HEK293 (cell line): ENCODE measurements at regions not wholly inside any gene's neighbourhood (a gene's known extent, or its start where the extent isn't known, plus 50 kb on each side); places are given as distances from the start of the nearest gene placed in this dataset.

Experiments
- CTCF ChIA-PET: fragments of 350-600 bp; formaldehyde crosslinking; extraction: SDS; loops from one replicate; lab custom pipeline; 2021; ENCODE audit warnings: antibody characterized with exemption; lab: Yijun Ruan, JAX
- POLR2A ChIA-PET: fragments of 300-600 bp; formaldehyde crosslinking; extraction: SDS; loops from one replicate; lab custom pipeline; 2020; ENCODE audit warnings: antibody characterized with exemption, inconsistent platforms; lab: Yijun Ruan, JAX
- H3K27ac ChIP-seq: fragments of 200-500 bp; sonication (Bioruptor generic); 2 replicates; pipeline ENCODE4 v1.5.1; 2014; ENCODE audit warnings: low read depth, low read length, control low read depth, inconsistent platforms; ENCODE audit errors: extremely low read depth
- H3K36me3 ChIP-seq, 2 experiments: fragments of 200-500 bp in 1 of 2; sonication (Bioruptor generic) in 1 of 2; 1 replicate in 1 of 2; 2 replicates in 1 of 2; pipeline ENCODE4 v1.5.1; 2014 to 2017; ENCODE audit warnings: inconsistent platforms in 2 of 2, low read length in 2 of 2; ENCODE audit not compliant: control insufficient read depth in 2 of 2, insufficient read depth in 1 of 2
- H3K4me1 ChIP-seq: fragments of 200-500 bp; sonication (Bioruptor generic); 2 replicates; pipeline ENCODE4 v1.5.1; 2014; ENCODE audit warnings: mild to moderate bottlenecking, low read length, inconsistent platforms; ENCODE audit not compliant: control insufficient read depth, insufficient read depth
- H3K4me3 ChIP-seq: 2 replicates; pipeline ENCODE4 v1.5.1; 2011; ENCODE audit warnings: low read depth, mild to moderate bottlenecking, control low read depth, low read length, moderate library complexity
- H3K9me3 ChIP-seq: fragments of 200-500 bp; sonication (Bioruptor generic); 2 replicates; pipeline ENCODE4 v1.5.1; 2014; ENCODE audit warnings: low read depth, low read length, inconsistent platforms; ENCODE audit not compliant: control insufficient read depth, insufficient read depth
- BCL11A ChIP-seq: fragments of 450-650 bp; formaldehyde crosslinking; IDR thresholded peaks from 2 replicates; pipeline ENCODE4 v1.5.1; 2016; ENCODE audit warnings: low read depth, missing biosample characterization, missing genetic modification characterization
- IKZF3 ChIP-seq: fragments of 450-650 bp; IDR thresholded peaks from 2 replicates; pipeline ENCODE4 v1.5.0; 2018; ENCODE audit warnings: missing biosample characterization, mild to moderate bottlenecking, missing genetic modification characterization, moderate library complexity
- KLF10 ChIP-seq: fragments of 450-650 bp; IDR thresholded peaks from 2 replicates; pipeline ENCODE4 v1.5.1; 2018; ENCODE audit warnings: missing biosample characterization, mild to moderate bottlenecking, missing genetic modification characterization
- KLF8 ChIP-seq: fragments of 450-650 bp; formaldehyde crosslinking; IDR thresholded peaks from 2 replicates; pipeline ENCODE4 v1.5.1; 2016; ENCODE audit warnings: missing biosample characterization, missing genetic modification characterization
- KLF9 ChIP-seq: fragments of 450-650 bp; formaldehyde crosslinking; IDR thresholded peaks from 2 replicates; pipeline ENCODE4 v1.5.1; 2016; ENCODE audit warnings: missing biosample characterization, missing genetic modification characterization, low read depth
- SP2 ChIP-seq: fragments of 450-650 bp; formaldehyde crosslinking; IDR thresholded peaks from 2 replicates; pipeline ENCODE4 v1.5.1; 2016; ENCODE audit warnings: missing biosample characterization, missing genetic modification characterization
- SP7 ChIP-seq: fragments of 450-650 bp; formaldehyde crosslinking; IDR thresholded peaks from 2 replicates; pipeline ENCODE4 v1.5.1; 2016; ENCODE audit warnings: missing biosample characterization, missing genetic modification characterization
- YY1 ChIP-seq: fragments of 450-650 bp; formaldehyde crosslinking; IDR thresholded peaks from 2 replicates; pipeline ENCODE4 v1.5.1; 2018; ENCODE audit warnings: missing biosample characterization, missing genetic modification characterization
- YY2 ChIP-seq: fragments of 450-650 bp; formaldehyde crosslinking; IDR thresholded peaks from 2 replicates; pipeline ENCODE4 v1.5.1; 2016; ENCODE audit warnings: missing biosample characterization, missing genetic modification characterization
- ZBTB1 ChIP-seq: fragments of 450-650 bp; formaldehyde crosslinking; IDR thresholded peaks from 2 replicates; pipeline ENCODE4 v1.5.1; 2016; ENCODE audit warnings: missing biosample characterization, missing genetic modification characterization
- ZBTB20 ChIP-seq: fragments of 450-650 bp; formaldehyde crosslinking; IDR thresholded peaks from 2 replicates; pipeline ENCODE4 v1.5.1; 2016; ENCODE audit warnings: missing biosample characterization, missing genetic modification characterization
- ZFHX2 ChIP-seq: fragments of 450-650 bp; formaldehyde crosslinking; conservative IDR thresholded peaks from 2 replicates; pipeline ENCODE4 v1.5.1; 2016; ENCODE audit warnings: missing biosample characterization, missing genetic modification characterization
- ZFP3 ChIP-seq: fragments of 450-650 bp; formaldehyde crosslinking; IDR thresholded peaks from 2 replicates; pipeline ENCODE4 v1.5.1; 2016; ENCODE audit warnings: low read depth, missing biosample characterization, missing genetic modification characterization
- ZFP37 ChIP-seq: fragments of 450-650 bp; formaldehyde crosslinking; IDR thresholded peaks from 2 replicates; pipeline ENCODE4 v1.5.1; 2016; ENCODE audit warnings: missing biosample characterization, missing genetic modification characterization
- ZNF112 ChIP-seq: fragments of 450-650 bp; formaldehyde crosslinking; IDR thresholded peaks from 2 replicates; pipeline ENCODE4 v1.5.0; 2017; ENCODE audit warnings: missing biosample characterization, missing genetic modification characterization
- ZNF140 ChIP-seq: fragments of 450-650 bp; formaldehyde crosslinking; IDR thresholded peaks from 2 replicates; pipeline ENCODE4 v1.5.1; 2016; ENCODE audit warnings: missing biosample characterization, missing genetic modification characterization
- ZNF202 ChIP-seq: fragments of 450-650 bp; formaldehyde crosslinking; IDR thresholded peaks from 2 replicates; pipeline ENCODE4 v1.5.1; 2016; ENCODE audit warnings: missing biosample characterization, missing genetic modification characterization, borderline replicate concordance
- ZNF266 ChIP-seq: fragments of 450-650 bp; formaldehyde crosslinking; IDR thresholded peaks from 2 replicates; pipeline ENCODE4 v1.5.1; 2016; ENCODE audit warnings: missing biosample characterization, missing genetic modification characterization, low read depth
- ZNF311 ChIP-seq: fragments of 450-650 bp; formaldehyde crosslinking; IDR thresholded peaks from 2 replicates; pipeline ENCODE4 v1.5.1; 2017; ENCODE audit warnings: missing biosample characterization, missing genetic modification characterization, borderline replicate concordance
- ZNF324 ChIP-seq: fragments of 450-650 bp; formaldehyde crosslinking; IDR thresholded peaks from 2 replicates; pipeline ENCODE4 v1.5.1; 2016; ENCODE audit warnings: missing biosample characterization, missing genetic modification characterization
- ZNF37A ChIP-seq: fragments of 450-650 bp; IDR thresholded peaks from 2 replicates; pipeline ENCODE4 v1.5.1; 2018; ENCODE audit warnings: missing biosample characterization, missing genetic modification characterization
- ZNF394 ChIP-seq: fragments of 450-650 bp; formaldehyde crosslinking; IDR thresholded peaks from 2 replicates; pipeline ENCODE4 v1.5.1; 2016; ENCODE audit warnings: missing biosample characterization, missing genetic modification characterization, mild to moderate bottlenecking, moderate library complexity, borderline replicate concordance
- ZNF423 ChIP-seq: fragments of 450-650 bp; formaldehyde crosslinking; IDR thresholded peaks from 2 replicates; pipeline ENCODE4 v1.5.1; 2016; ENCODE audit warnings: missing biosample characterization, missing genetic modification characterization
- ZNF48 ChIP-seq: fragments of 450-650 bp; formaldehyde crosslinking; IDR thresholded peaks from 2 replicates; pipeline ENCODE4 v1.5.1; 2016; ENCODE audit warnings: missing biosample characterization, missing genetic modification characterization
- ZNF529 ChIP-seq: fragments of 450-650 bp; formaldehyde crosslinking; IDR thresholded peaks from 2 replicates; pipeline ENCODE4 v1.5.1; 2017; ENCODE audit warnings: missing genetic modification characterization, missing biosample characterization; ENCODE audit not compliant: insufficient replicate concordance
- ZNF549 ChIP-seq: fragments of 450-650 bp; IDR thresholded peaks from 2 replicates; pipeline ENCODE4 v1.5.1; 2018; ENCODE audit warnings: missing biosample characterization, missing genetic modification characterization, mild to moderate bottlenecking, inconsistent platforms, moderate library complexity
- ZNF596 ChIP-seq: fragments of 450-650 bp; IDR thresholded peaks from 2 replicates; pipeline ENCODE4 v1.5.0; 2018; ENCODE audit warnings: missing biosample characterization, mild to moderate bottlenecking, missing genetic modification characterization, moderate library complexity
- ZNF670 ChIP-seq: fragments of 450-650 bp; formaldehyde crosslinking; IDR thresholded peaks from 2 replicates; pipeline ENCODE4 v1.5.1; 2016; ENCODE audit warnings: missing biosample characterization, missing genetic modification characterization, low read depth
- ZNF747 ChIP-seq: fragments of 450-650 bp; formaldehyde crosslinking; IDR thresholded peaks from 2 replicates; pipeline ENCODE4 v1.5.1; 2016; ENCODE audit warnings: missing biosample characterization, missing genetic modification characterization
- ZSCAN30 ChIP-seq: fragments of 450-650 bp; IDR thresholded peaks from 2 replicates; pipeline ENCODE4 v1.5.1; 2018; ENCODE audit warnings: missing biosample characterization, mild to moderate bottlenecking, missing genetic modification characterization, moderate library complexity
- TF ChIP-seq, protein P1 (sequence below): sonication (generic); formaldehyde crosslinking; IDR thresholded peaks from 2 replicates; pipeline ENCODE4 v1.8.1; 2022; ENCODE audit warnings: mild to moderate bottlenecking, moderate library complexity, missing genetic modification reagents
- TF ChIP-seq, protein P2 (sequence below): fragments of 450-650 bp; formaldehyde crosslinking; conservative IDR thresholded peaks from 2 replicates; pipeline ENCODE4 v1.5.1; 2016; ENCODE audit warnings: low read depth, missing biosample characterization, missing genetic modification characterization
- TF ChIP-seq, protein P3 (sequence below): fragments of 450-650 bp; formaldehyde crosslinking; IDR thresholded peaks from 2 replicates; pipeline ENCODE4 v1.5.1; 2016; ENCODE audit warnings: missing biosample characterization, missing genetic modification characterization

DNA sequence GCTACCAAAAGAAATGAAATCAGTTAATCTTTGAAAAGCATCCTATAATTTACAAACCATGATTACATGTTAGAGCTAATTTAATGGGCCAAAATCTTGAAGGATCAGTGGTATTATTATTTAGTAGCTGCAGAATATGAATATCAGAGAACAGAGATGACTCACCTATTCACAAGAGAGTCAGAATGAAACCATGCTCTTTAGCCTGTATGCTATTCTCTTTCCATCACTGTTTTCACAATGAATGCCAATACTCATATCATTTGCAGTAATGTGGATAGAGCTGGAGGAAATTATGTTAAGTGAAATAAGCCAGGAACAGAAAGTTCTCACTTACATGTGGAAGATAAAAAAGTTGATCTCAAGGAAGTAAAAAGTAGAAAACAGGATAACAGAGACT, 414.1 kb downstream of the CENPC start (continued):
- TF ChIP-seq IKZF3 (tag by site-specific recombination) (no peak), ZNF266 (tag by site-specific recombination) (no peak), ZNF140 (tag by site-specific recombination) (no peak), ZNF48 (tag by site-specific recombination) (no peak), KLF8 (tag by site-specific recombination) (no peak), BCL11A (tag by site-specific recombination) (no peak), YY1 (tag by site-specific recombination) (no peak)
- TF ChIP-seq, protein P1, sequence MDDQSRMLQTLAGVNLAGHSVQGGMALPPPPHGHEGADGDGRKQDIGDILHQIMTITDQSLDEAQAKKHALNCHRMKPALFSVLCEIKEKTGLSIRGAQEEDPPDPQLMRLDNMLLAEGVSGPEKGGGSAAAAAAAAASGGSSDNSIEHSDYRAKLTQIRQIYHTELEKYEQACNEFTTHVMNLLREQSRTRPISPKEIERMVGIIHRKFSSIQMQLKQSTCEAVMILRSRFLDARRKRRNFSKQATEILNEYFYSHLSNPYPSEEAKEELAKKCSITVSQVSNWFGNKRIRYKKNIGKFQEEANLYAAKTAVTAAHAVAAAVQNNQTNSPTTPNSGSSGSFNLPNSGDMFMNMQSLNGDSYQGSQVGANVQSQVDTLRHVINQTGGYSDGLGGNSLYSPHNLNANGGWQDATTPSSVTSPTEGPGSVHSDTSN (CRISPR knock-in tag), result no peak

DNA sequence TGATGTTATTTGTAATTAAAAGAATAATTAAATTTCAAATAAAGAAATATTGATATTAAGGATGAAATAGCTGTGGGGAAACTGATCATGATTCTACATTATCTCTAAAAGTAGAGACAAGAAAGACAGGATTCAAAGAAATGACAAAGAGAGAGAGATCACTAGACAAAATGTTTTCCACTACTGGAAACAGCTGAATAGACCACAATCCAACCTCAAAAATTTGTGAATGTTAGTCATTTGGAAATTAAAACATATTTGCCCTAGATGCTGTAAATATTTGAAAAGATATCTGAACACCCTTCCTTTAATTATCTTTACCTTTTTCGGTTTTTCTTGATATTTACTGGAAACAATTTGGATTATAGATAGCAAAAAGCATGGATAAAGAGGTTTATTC, 414.9 kb downstream of the CENPC start:
- Histone ChIP-seq H3K36me3 (no peaks in the 10 kb centered on the region), H3K4me3 (no peak overlapping the region), H3K9me3 (no peaks in the 10 kb centered on the region), H3K27ac (no peak overlapping the region), H3K4me1 (no peaks in the 10 kb centered on the region)
- CTCF ChIA-PET, result no interaction called here
- TF ChIP-seq ZNF324 (no peak), ZNF596 (tag by site-specific recombination) (no peak), ZNF747 (tag by site-specific recombination) (no peak), YY1 (tag by site-specific recombination) (no peak), ZFP37 (tag by site-specific recombination) (no peak), ZNF202 (tag by site-specific recombination) (no peak), KLF10 (tag by site-specific recombination) (no peak), ZNF112 (tag by site-specific recombination) (no peak), ZBTB1 (tag by site-specific recombination) (no peak), ZNF529 (tag by site-specific recombination) (no peak), ZSCAN30 (no peak), YY2 (tag by site-specific recombination) (no peak), ZNF37A (tag by site-specific recombination) (no peak), SP2 (tag by site-specific recombination) (no peak), ZFP3 (tag by site-specific recombination) (no peak)
- POLR2A ChIA-PET, result no interaction called here

DNA sequence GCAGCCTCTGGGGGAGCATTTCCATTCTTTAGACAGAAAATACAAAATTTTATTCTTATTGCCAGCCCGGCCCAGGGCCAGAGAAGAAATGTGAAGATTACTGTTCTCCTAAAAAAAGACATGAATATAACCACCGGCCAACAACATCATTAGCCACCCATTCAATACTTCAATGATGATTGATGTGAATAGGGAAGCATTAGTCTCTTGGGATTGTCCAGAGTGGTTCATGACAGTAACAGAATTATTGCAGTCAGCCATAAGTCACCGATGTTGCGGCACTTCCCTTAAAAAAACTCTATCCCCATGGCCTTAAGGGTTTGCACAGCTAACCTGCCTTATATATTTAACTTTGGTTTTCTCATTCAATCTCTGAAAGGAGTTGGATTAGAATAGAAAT, 418.7 kb downstream of the CENPC start:
- Histone ChIP-seq H3K4me1 (no peaks in the 10 kb centered on the region), H3K27ac (no peak overlapping the region), H3K36me3 (no peaks in the 10 kb centered on the region), H3K4me3 (no peak overlapping the region), H3K9me3 (no peaks in the 10 kb centered on the region)
- CTCF ChIA-PET, result no interaction called here
- POLR2A ChIA-PET, result no interaction called here
- TF ChIP-seq KLF9 (tag by site-specific recombination), result no peak
- no peak for TF ChIP-seq ZNF423 (tag by site-specific recombination)
- no peak for TF ChIP-seq ZNF670 (tag by site-specific recombination)
- no peak for TF ChIP-seq ZBTB20 (tag by site-specific recombination)
- no peak for TF ChIP-seq KLF8 (tag by site-specific recombination)
- no peak for TF ChIP-seq ZFHX2 (tag by site-specific recombination)
- TF ChIP-seq, protein P2, sequence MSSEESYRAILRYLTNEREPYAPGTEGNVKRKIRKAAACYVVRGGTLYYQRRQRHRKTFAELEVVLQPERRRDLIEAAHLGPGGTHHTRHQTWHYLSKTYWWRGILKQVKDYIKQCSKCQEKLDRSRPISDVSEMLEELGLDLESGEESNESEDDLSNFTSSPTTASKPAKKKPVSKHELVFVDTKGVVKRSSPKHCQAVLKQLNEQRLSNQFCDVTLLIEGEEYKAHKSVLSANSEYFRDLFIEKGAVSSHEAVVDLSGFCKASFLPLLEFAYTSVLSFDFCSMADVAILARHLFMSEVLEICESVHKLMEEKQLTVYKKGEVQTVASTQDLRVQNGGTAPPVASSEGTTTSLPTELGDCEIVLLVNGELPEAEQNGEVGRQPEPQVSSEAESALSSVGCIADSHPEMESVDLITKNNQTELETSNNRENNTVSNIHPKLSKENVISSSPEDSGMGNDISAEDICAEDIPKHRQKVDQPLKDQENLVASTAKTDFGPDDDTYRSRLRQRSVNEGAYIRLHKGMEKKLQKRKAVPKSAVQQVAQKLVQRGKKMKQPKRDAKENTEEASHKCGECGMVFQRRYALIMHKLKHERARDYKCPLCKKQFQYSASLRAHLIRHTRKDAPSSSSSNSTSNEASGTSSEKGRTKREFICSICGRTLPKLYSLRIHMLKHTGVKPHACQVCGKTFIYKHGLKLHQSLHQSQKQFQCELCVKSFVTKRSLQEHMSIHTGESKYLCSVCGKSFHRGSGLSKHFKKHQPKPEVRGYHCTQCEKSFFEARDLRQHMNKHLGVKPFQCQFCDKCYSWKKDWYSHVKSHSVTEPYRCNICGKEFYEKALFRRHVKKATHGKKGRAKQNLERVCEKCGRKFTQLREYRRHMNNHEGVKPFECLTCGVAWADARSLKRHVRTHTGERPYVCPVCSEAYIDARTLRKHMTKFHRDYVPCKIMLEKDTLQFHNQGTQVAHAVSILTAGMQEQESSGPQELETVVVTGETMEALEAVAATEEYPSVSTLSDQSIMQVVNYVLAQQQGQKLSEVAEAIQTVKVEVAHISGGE (tag by site-specific recombination), result no peak
- no peak for TF ChIP-seq SP7 (tag by site-specific recombination)
- no peak for TF ChIP-seq ZNF394
- TF ChIP-seq ZNF311, result no peak
- TF ChIP-seq, protein P3, sequence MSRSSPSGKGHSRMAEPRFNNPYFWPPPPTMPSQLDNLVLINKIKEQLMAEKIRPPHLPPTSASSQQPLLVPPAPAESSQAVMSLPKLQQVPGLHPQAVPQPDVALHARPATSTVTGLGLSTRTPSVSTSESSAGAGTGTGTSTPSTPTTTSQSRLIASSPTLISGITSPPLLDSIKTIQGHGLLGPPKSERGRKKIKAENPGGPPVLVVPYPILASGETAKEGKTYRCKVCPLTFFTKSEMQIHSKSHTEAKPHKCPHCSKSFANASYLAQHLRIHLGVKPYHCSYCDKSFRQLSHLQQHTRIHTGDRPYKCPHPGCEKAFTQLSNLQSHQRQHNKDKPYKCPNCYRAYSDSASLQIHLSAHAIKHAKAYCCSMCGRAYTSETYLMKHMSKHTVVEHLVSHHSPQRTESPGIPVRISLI, result no peak
- TF ChIP-seq ZNF549 (tag by site-specific recombination), result no peak
